DOHH2 (cell line): ENCODE measurements at regions not wholly inside any gene's neighbourhood (a gene's known extent, or its start where the extent isn't known, plus 50 kb on each side); places are given as distances from the start of the nearest gene placed in this dataset.

Source experiments
- CTCF ChIP-seq: fragments of 200-600 bp; sonication (generic); IDR thresholded peaks from one replicate; pipeline ENCODE4 v1.5.1; 2014; ENCODE audit warnings: antibody characterized with exemption, mild to moderate bottlenecking, low read depth, low read length; ENCODE audit not compliant: poor library complexity, severe bottlenecking
- EZH2phosphoT487 ChIP-seq: fragments of 200-600 bp; sonication (generic); IDR thresholded peaks from 2 replicates; pipeline ENCODE4 v1.6.1; 2017; ENCODE audit warnings: borderline replicate concordance, mild to moderate bottlenecking, antibody characterized with exemption, low read length, moderate library complexity, mixed read lengths

- TF ChIP-seq EZH2phosphoT487 (no peak), CTCF (no peak)
Observed at GRCh38 chr2:145431181-145431951, 911.4 kb upstream of the ZEB2 start.
